ENCODE measurements at regions not wholly inside any gene's neighbourhood (a gene's known extent, or its start where the extent isn't known, plus 50 kb on each side); places are given as distances from the start of the nearest gene placed in this dataset.

DNA sequence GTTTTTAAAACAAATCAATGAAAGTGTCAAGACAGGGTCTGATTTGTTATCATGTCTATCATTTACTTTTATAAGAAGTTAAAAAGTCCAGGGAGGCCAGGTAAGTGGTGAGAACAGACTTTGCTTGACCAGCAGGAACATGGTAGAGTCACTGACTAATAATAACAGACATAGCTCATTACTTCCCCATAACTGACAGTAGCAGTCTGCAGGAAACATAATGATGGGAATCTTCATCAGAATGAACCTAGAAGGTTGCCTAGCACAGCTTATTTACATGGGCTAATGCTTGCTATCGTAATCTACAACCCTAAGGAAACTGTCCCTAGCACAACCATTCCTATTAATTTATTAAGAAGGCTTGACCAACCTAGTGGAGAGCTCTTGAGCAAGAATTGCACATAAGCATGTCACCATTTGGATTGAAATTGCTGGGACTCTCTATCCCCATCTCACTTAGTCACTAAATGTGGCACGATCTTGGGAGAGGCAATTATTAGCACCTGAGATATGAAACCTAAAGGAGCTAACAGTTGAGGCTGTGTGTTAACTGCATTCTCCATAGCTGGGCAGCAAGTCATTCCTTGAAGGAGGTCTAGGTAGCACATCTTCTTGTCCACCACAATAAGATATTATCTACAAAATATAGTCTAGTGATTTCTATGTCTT is 139.6 kb upstream of the ZBTB20 start:
- H3K4me3 ChIP-seq = no peak overlapping the region
- ATAC-seq (peak; percentile 61 to 72), DNase-seq (no peak)
- peaks cover 0 to 11% of the 10 kb centered on the region in 2 donors for H3K4me1 ChIP-seq
- H3K27me3 ChIP-seq = no peaks in the 10 kb centered on the region
- H3K27ac ChIP-seq = peak overlapping the region in 2 of 4 donors; percentile 14
- intact Hi-C loops (cut with DNase I; ENCODE audit: low total_unique reads) = no loop called here
- no peaks in the 10 kb centered on the region for H3K36me3 ChIP-seq
- no peaks in the 10 kb centered on the region for H3K9me3 ChIP-seq
- in situ Hi-C loops (cut with MboI; ENCODE audit: low sequenced_read_pairs in 4 of 4) = no loop called here
- TF ChIP-seq, protein P1, sequence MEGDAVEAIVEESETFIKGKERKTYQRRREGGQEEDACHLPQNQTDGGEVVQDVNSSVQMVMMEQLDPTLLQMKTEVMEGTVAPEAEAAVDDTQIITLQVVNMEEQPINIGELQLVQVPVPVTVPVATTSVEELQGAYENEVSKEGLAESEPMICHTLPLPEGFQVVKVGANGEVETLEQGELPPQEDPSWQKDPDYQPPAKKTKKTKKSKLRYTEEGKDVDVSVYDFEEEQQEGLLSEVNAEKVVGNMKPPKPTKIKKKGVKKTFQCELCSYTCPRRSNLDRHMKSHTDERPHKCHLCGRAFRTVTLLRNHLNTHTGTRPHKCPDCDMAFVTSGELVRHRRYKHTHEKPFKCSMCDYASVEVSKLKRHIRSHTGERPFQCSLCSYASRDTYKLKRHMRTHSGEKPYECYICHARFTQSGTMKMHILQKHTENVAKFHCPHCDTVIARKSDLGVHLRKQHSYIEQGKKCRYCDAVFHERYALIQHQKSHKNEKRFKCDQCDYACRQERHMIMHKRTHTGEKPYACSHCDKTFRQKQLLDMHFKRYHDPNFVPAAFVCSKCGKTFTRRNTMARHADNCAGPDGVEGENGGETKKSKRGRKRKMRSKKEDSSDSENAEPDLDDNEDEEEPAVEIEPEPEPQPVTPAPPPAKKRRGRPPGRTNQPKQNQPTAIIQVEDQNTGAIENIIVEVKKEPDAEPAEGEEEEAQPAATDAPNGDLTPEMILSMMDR (IDR thresholded peaks at IDR 0.05 in 4 of 5, conservative IDR thresholded peaks at IDR 0.05 in 1 of 5) = no peak
- TF ChIP-seq POLR2A (IDR thresholded peaks at IDR 0.05) = no peak

DNA sequence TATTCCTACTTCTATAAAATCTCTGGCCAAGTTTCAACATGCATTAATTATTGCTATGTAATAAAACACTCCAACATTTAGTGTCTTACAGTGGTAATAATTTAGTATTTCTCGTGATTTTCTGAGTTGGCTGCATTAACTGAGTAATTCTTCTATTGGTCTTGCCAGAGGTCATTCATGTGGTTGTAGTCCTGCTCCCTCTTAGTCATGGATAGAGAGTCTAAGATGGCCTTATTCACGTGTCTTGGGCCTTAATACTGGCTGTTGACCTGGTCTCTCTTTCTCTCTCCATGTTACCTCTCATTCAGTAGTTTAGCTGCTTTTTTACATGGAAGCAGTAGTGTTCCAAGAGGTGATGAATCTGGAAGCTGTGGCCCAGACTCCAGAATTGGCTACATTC is 140.1 kb upstream of the ZBTB20 start:
- in situ Hi-C loops (cut with MboI; ENCODE audit: low sequenced_read_pairs in 4 of 4) (no loop called here), intact Hi-C loops (cut with DNase I; ENCODE audit: low total_unique reads) (no loop called here)
- Histone ChIP-seq H3K4me3 (no peak overlapping the region), H3K4me1 (peaks cover 0 to 11% of the 10 kb centered on the region in 2 donors), H3K27me3 (no peaks in the 10 kb centered on the region), H3K27ac (peak overlapping the region in 1 of 4 donors; percentile 14), H3K36me3 (no peaks in the 10 kb centered on the region), H3K9me3 (no peaks in the 10 kb centered on the region)
- TF ChIP-seq POLR2A (IDR thresholded peaks at IDR 0.05) = no peak
- TF ChIP-seq, protein P1 (IDR thresholded peaks at IDR 0.05 in 4 of 5, conservative IDR thresholded peaks at IDR 0.05 in 1 of 5) = no peak
- DNase-seq (no peak), ATAC-seq (peak in 1 of 2 donors; percentile 63)

DNA sequence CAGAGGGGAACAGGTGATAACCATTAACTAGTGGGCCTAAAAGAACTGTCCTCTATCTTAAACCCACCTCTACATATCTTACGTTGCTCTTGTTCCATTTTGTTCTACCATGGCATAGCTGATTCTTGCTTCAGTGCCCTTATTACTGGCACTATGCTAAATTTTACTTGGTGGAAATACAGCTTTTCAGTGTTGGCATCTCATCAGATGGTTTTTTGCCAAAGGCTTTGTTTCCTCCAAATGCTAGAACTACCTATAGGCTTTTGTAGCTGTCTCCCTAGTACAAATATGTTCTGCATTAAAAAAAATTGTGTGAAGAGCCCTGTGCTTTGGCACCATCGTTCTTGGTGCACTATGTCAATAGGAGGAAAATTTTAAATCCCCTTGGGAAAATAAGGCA is 145.0 kb upstream of the ZBTB20 start:
- TF ChIP-seq, protein P1 (IDR thresholded peaks at IDR 0.05 in 4 of 5, conservative IDR thresholded peaks at IDR 0.05 in 1 of 5) = no peak
- TF ChIP-seq POLR2A (IDR thresholded peaks at IDR 0.05) = no peak
- H3K36me3 ChIP-seq = no peaks in the 10 kb centered on the region
- no peak overlapping the region for H3K27ac ChIP-seq
- in situ Hi-C loops (cut with MboI; ENCODE audit: low sequenced_read_pairs in 4 of 4) = no loop called here
- no peak overlapping the region for H3K4me3 ChIP-seq
- DNase-seq = no peak
- peaks cover 6 to 13% of the 10 kb centered on the region in 2 donors for H3K4me1 ChIP-seq
- no peaks in the 10 kb centered on the region for H3K27me3 ChIP-seq
- intact Hi-C loops (cut with DNase I; ENCODE audit: low total_unique reads) = no loop called here
- ATAC-seq = no peak
- H3K9me3 ChIP-seq = no peaks in the 10 kb centered on the region

DNA sequence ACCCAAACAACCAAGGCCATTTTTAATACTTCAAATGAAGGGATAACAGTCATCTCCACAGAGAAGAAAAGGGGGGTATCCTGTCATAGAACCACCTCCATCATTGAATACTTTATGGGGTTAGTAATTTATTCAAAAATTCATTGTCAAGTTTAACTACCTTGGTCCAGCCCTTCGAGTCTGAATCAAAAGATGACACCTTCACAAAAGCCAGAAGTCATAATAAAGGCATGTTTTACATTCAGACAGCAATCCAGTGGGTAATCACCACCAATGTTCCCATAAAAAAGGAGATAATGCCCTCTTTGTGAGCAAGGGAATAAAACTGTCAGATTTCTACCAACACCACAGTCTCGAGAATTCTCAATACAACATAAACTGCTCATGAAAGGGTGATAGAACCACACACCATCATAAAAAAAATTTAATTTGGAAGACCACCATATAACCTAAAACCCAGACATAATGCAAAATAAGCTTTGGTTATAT is 145.6 kb upstream of the ZBTB20 start:
- no peak for TF ChIP-seq POLR2A (IDR thresholded peaks at IDR 0.05)
- TF ChIP-seq, protein P1 (IDR thresholded peaks at IDR 0.05 in 4 of 5, conservative IDR thresholded peaks at IDR 0.05 in 1 of 5) = no peak
- Histone ChIP-seq H3K9me3 (no peaks in the 10 kb centered on the region), H3K36me3 (no peaks in the 10 kb centered on the region), H3K4me3 (no peak overlapping the region), H3K27ac (peak overlapping the region in 2 of 4 donors; percentile 26 to 65), H3K4me1 (peaks cover 6 to 13% of the 10 kb centered on the region in 2 donors), H3K27me3 (no peaks in the 10 kb centered on the region)
- intact Hi-C loops (cut with DNase I; ENCODE audit: low total_unique reads) = no loop called here
- in situ Hi-C loops (cut with MboI; ENCODE audit: low sequenced_read_pairs in 4 of 4) = no loop called here
- no peak for DNase-seq
- no peak for ATAC-seq
